GM21381 (cell line): ENCODE measurements at regions not wholly inside any gene's neighbourhood (a gene's known extent, or its start where the extent isn't known, plus 50 kb on each side); places are given as distances from the start of the nearest gene placed in this dataset.
A peak's percentile ranks its signal among the peaks of the same experiment; 100 is the strongest.
"Not testable (repeated sequence)": the region's sequence is repeated elsewhere in the genome, so short reads cannot be mapped to it uniquely, and the experiment has no call there.

Source experiments
- ATAC-seq: cut with Tn5 transposase; IDR thresholded peaks from one replicate; pipeline ENCODE4 v1.9.1; 2021; ENCODE audit warnings: mild to moderate bottlenecking, moderate library complexity; ENCODE audit not compliant: unreplicated experiment

DNA sequence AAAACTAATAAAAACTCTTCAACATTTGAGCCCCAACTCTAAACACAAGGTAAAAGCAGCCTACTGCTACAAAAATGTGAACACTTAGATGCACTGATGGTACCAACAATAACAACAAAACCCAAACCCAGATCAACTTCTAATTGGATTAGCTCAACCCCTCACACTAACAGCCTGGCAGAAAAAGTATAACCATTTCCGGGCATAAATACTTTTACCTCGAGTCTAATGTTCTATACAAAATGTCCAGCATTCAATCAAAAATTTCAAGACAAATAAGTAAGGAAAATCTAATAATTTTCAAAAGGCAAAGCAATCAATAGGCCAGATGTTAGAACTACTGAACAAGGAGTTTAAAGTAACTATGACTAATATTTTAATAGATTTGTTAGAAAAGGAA lies 303.3 kb downstream of the ARRDC4 start:
- no peak for ATAC-seq

DNA sequence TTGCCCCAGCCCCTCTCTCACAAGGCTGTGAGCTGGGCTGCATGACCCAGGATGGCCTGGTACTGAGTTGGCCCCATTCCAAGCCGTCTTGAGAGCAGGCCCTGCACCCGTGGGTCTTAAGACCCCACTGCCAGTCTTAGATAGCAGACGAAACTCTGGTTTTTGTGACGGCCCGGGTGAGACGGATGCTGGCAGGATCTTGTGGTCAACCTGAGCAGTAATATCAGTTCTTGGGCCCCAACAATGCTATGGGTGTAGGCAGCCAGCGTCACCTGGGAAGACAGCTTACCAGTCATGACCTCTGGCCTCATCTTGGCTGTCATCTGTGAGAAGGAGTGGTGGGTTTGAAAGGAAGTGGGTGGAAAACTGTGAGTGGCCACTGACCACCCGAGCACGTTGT lies 305.8 kb downstream of the ARRDC4 start:
- no peak for ATAC-seq

- ATAC-seq: no peak
Measured at GRCh38 chr15:98268163-98268562, 307.7 kb downstream of the ARRDC4 start.

- no peak for ATAC-seq
Measured at GRCh38 chr15:98272625-98273024, 312.1 kb downstream of the ARRDC4 start.

DNA sequence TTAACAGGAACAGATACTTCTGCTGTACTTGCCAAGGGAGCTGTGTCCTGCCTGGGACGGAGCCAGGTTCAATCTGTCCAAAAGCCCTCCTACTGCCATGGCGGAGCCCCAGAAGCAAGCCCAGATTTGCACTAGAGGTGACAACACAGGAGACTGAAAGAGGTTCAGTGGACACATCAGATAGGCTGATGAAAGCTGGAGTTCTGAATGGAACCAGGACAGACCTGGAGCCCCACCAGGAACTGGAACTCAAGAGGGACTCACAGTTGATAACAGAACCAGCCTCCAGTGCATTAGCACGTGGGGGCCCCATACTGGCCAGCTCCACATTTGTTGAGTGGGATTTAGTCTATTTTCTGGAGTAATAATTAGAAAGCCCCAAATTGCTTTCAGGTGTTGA lies 315.5 kb downstream of the ARRDC4 start:
- ATAC-seq: no peak

DNA sequence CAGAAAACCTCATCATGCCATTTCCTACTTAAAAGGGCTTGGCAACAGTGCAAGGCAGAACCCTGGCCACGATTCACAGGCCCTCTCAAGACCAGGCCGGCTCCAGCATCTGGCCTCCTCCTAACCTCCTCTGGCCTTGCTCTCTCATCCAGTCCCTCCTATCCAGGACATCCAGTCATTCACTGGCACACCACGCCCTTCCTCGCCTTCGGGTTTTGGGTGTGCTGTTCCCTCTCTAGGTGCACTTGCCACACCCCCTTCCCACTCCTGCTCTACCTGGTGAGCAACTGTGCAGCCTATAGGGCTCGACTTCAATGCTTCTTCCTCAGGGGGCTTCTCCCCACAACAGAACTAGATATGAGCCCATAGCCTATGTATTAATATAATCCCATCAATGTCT lies 317.1 kb downstream of the ARRDC4 start:
- ATAC-seq: no peak

GRCh38 chr15:98280284-98280975 lies 319.9 kb downstream of the ARRDC4 start:
- no peak for ATAC-seq

- ATAC-seq: no peak
Measured at GRCh38 chr15:98281130-98281529, 320.6 kb downstream of the ARRDC4 start.

GRCh38 chr15:98282656-98283332 lies 322.3 kb downstream of the ARRDC4 start:
- ATAC-seq: no peak

DNA sequence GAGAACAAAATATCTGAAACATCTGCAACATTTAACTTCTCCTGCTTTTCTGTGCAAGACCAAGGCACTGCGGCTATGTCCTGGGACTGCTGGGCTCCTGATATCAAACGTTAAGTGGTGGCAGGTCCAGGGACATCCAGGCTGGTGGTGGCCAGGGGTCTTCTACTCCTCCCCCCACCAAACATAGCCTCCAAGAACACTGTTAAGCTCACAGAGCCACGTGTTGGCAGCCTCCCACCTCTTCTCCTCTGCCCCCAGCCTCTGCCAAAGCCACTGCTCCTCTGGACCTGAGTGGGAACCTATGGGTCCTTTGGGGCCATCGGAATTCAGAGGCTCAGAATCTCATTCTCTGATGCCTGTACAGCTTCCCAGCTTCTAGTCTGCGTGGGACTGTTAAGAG lies 325.7 kb downstream of the ARRDC4 start:
- no peak for ATAC-seq

- no peak for ATAC-seq
Measured at GRCh38 chr15:98286831-98287230, 326.3 kb downstream of the ARRDC4 start.

GRCh38 chr15:98288091-98288590 lies 327.6 kb downstream of the ARRDC4 start:
- ATAC-seq: no peak

- no peak for ATAC-seq
Measured at GRCh38 chr15:98289747-98290146, 329.2 kb downstream of the ARRDC4 start.

DNA sequence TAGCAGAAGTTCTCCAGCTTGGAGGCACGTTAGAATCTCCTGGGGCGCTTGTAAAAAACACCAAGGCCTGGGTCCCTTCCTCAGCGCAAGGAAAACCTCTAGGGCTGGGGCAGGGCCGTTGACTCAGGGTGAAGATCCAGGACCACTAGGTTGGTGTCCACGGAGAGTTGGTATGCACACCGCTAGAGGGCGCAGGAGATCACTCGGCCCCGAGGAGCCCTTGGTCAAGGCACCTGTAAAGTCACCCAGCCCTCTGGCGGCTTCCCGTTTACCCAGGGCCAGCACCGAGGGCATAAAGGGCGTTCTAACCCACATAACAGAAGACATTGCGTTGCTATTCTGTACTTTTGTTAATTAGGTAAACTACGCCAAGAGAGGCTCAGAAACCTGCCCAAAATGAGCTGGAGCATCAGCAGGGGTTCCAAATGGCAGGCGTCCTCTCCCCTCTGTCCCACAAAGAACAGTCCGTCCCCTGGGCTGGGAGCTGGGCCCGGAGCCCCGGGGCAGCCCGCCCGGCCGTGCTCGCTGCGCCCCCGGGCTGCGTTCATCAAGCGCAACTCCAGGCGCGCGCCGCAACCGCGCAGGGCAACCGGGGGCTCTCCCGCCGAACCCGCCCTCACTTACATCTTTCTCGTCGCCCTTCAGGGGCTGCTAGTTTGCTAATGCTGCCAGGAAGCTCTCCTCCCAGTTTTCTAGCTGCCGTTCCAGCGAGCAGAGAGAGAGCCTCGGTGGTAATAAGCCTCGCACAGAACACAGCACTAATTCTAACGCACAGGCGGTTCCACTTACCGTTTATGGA lies 332.1 kb downstream of the ARRDC4 start:
- ATAC-seq: peak; percentile 84

- no peak for ATAC-seq
Measured at GRCh38 chr15:98294126-98294525, 333.6 kb downstream of the ARRDC4 start.

DNA sequence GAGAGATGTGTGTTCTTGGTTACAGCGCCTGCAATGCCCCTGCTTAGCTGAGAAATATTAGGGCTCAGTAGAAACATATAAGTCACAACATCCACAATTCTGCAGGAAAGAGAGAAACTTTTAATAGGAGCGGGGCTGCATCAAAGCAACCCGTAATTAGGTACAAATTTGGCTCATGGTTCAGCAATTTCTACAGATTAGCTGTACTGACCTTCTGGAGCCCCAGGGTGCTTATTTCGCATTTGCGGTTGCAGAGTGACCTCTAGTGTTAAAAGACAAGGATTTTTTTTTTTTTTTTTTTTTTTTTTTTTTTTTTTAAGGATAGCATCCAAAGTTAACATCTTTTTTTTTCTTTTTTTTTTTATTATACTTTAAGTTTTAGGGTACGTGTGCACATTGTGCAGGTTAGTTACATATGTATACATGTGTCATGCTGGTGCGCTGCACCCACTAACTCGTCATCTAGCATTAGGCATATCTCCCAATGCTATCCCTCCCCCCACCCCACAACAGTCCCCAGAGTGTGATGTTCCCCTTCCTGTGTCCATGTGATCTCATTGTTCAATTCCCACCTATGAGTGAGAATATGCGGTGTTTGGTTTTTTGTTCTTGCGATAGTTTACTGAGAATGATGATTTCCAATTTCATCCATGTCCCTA lies 334.7 kb downstream of the ARRDC4 start:
- ATAC-seq: not testable (repeated sequence)

DNA sequence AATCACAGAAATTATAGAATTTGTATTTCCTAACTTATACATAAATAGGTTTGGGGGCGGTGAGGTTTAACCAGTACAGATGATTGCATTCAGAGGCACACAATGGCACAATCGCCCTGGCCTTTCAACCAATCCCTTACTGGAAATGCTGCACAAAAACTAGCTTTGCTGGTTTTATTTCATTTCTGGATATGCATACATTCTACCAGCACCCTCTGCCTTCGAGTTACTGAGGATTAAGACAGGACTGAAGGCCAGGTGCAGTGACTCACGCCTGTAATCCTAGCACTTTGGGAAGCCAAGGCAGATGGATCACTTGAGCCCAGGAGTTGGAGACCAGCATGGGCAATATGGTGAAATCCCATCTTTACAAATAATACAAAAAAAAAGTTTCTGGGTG lies 336.1 kb downstream of the ARRDC4 start:
- ATAC-seq: no peak

- no peak for ATAC-seq
Measured at GRCh38 chr15:98304371-98304770, 343.9 kb downstream of the ARRDC4 start.

DNA sequence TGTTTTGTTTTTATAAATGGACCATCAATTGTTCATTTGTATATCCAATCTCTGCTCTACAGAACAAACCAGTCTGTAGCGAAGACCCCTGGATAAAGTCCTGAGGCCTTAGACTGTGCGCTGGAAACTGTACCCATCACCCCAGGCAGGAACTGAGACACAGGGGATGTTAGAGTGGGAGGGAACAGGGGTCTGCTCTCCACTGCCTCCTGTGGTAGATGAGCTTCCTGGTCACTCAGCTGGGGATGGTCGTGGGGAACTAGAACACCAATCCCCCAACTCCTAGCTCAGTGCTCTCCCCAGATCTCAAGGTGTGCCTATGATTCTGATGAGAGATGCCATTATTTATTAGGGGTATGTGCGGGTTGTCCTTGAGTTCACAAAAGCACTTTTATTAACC lies 340.2 kb upstream of the IGF1R start:
- no peak for ATAC-seq

- peak; percentile 81 for ATAC-seq
Measured at GRCh38 chr15:98311566-98312188, 336.7 kb upstream of the IGF1R start.

DNA sequence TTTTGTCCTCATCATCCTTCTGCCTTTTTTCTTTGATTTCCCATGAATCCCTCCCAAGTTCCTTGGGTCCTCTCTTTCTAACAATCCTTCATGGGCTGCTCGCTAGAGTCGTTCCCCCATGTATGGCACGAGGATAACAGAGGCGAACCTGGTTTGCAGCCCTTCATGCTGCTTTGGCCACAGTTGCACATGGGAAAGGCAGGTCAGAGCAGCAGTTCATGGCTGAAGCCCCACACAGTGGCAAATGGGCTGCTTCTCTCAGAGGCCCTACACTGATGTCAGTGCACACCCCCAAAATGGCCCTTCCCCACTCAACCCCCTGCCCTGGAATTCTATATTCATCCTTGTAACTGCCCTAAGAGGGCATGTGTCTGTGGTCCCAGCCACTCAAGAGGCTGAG lies 335.4 kb upstream of the IGF1R start:
- ATAC-seq: no peak
